GM12864 (cell line): ENCODE measurements at regions not wholly inside any gene's neighbourhood (a gene's known extent, or its start where the extent isn't known, plus 50 kb on each side); places are given as distances from the start of the nearest gene placed in this dataset.

ENCODE experiments used
- DNase-seq: peaks from one replicate; pipeline ENCODE4 v3.0.0-alpha.2; 2011; ENCODE audit warnings: low read depth
- H3K4me3 ChIP-seq: 2 replicates; pipeline ENCODE4 v1.5.1; 2011; ENCODE audit warnings: mild to moderate bottlenecking, low read depth, low read length, control low read depth
- TF ChIP-seq, protein P1 (sequence below): IDR thresholded peaks from 2 replicates; pipeline ENCODE4 v1.5.1; 2011; ENCODE audit warnings: low read depth, mild to moderate bottlenecking, moderate library complexity, low read length, control low read depth, inconsistent platforms; ENCODE audit errors: missing control alignments

- DNase-seq: no peak
- H3K4me3 ChIP-seq: no peak overlapping the region
- TF ChIP-seq, protein P1, sequence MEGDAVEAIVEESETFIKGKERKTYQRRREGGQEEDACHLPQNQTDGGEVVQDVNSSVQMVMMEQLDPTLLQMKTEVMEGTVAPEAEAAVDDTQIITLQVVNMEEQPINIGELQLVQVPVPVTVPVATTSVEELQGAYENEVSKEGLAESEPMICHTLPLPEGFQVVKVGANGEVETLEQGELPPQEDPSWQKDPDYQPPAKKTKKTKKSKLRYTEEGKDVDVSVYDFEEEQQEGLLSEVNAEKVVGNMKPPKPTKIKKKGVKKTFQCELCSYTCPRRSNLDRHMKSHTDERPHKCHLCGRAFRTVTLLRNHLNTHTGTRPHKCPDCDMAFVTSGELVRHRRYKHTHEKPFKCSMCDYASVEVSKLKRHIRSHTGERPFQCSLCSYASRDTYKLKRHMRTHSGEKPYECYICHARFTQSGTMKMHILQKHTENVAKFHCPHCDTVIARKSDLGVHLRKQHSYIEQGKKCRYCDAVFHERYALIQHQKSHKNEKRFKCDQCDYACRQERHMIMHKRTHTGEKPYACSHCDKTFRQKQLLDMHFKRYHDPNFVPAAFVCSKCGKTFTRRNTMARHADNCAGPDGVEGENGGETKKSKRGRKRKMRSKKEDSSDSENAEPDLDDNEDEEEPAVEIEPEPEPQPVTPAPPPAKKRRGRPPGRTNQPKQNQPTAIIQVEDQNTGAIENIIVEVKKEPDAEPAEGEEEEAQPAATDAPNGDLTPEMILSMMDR: no peak
Observed at GRCh38 chr1:81069856-81070255, 730.9 kb upstream of the ADGRL2 start.

DNA sequence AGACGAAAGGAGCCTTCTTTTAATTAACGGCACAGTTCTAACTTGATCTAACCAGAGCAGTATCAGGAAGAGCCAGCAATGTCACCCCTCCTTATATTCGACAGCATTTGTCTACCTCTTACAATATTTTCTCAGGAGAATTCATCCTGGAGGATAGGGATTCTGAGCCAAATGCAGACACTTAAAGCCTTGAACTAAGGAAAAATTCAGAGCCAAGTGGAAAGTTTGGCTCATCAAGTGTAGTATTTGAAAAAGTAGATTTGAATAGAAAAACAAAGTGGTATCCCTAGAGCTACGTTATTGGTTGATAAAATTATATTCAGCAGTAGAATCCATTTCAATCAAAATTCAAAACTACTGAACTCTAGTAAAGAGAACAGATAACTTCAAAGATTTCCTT is 732.0 kb upstream of the ADGRL2 start:
- H3K4me3 ChIP-seq: no peak overlapping the region
- DNase-seq: no peak
- TF ChIP-seq, protein P1: no peak

DNA sequence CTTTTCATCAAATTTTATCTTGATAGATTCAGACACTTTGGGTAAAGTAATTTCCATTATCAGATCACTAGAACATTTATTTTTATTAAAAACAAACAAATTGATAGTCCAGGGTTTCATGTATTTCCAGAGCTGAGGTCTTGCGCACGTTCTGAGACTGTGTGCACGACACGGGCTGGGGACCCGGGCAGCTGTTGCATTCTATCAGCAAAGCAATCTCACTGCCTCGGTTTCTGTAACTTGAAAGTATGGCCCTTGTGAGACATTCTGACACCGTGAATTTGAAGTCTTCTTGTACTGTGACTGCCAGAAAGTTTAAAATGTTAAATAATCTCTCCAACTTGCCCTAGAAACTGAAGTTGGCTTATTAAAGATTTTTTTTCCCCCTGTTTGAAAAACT is 746.9 kb upstream of the ADGRL2 start:
- DNase-seq: no peak
- H3K4me3 ChIP-seq: no peak overlapping the region
- TF ChIP-seq, protein P1: no peak

GRCh38 chr1:81052162-81052561 is 748.6 kb upstream of the ADGRL2 start:
- TF ChIP-seq, protein P1: no peak
- DNase-seq: no peak
- no peak overlapping the region for H3K4me3 ChIP-seq

DNA sequence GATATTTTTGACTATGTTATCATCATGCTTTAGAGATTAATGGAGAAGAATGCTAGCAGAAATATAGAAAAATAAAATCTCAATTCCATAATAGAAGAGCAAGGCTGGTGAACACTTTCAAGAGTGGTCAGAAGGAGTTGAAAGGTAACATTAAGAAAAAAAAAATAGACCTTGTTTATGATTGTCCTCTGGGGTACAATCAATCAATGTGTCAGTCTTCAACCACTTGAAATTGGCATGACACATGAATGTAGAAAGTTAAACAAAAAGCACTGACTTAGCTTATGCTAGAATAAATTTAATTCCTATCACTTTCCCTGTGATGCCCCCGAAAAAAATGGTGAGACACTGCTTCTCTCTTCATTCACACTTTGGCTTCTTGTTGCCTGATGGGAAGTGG is 750.3 kb upstream of the ADGRL2 start:
- no peak for DNase-seq
- H3K4me3 ChIP-seq: no peak overlapping the region
- TF ChIP-seq, protein P1: no peak

- H3K4me3 ChIP-seq: no peak overlapping the region
- no peak for DNase-seq
- TF ChIP-seq, protein P1: no peak
Observed at GRCh38 chr1:81044708-81045107, 756.0 kb upstream of the ADGRL2 start.

GRCh38 chr1:81042225-81042624 is 758.5 kb upstream of the ADGRL2 start:
- TF ChIP-seq, protein P1: no peak
- H3K4me3 ChIP-seq: no peak overlapping the region
- DNase-seq: no peak
